Neuronal stem cell (in vitro differentiated cells): ENCODE measurements at regions not wholly inside any gene's neighbourhood (a gene's known extent, or its start where the extent isn't known, plus 50 kb on each side); places are given as distances from the start of the nearest gene placed in this dataset.
"Not testable (repeated sequence)": the region's sequence is repeated elsewhere in the genome, so short reads cannot be mapped to it uniquely, and the experiment has no call there.

ENCODE experiments used
- DNase-seq: peaks from one replicate; pipeline ENCODE4 v3.0.0-alpha.2; 2013; ENCODE audit warnings: low spot score
- H2AFZ ChIP-seq: one replicate; pipeline ENCODE4 v1.6.1; 2013; ENCODE audit warnings: mild to moderate bottlenecking, low read length, inconsistent platforms
- H2AK5ac ChIP-seq: 2 replicates; pipeline ENCODE4 v1.6.1; 2013; ENCODE audit warnings: low read depth, mild to moderate bottlenecking, inconsistent platforms, low read length, moderate library complexity, mixed read lengths
- H2BK120ac ChIP-seq: 2 replicates; pipeline ENCODE4 v1.6.1; 2013; ENCODE audit warnings: low read depth, mild to moderate bottlenecking, inconsistent platforms, low read length, moderate library complexity, mixed read lengths
- H2BK12ac ChIP-seq: one replicate; pipeline ENCODE4 v1.6.1; 2013; ENCODE audit warnings: low read length, inconsistent platforms
- H2BK15ac ChIP-seq: 2 replicates; pipeline ENCODE4 v1.6.1; 2013; ENCODE audit warnings: mild to moderate bottlenecking, low read length, inconsistent platforms, mixed read lengths
- H2BK5ac ChIP-seq: one replicate; pipeline ENCODE4 v1.6.1; 2013; ENCODE audit warnings: inconsistent platforms, mild to moderate bottlenecking, low read length, moderate library complexity
- H3K14ac ChIP-seq: one replicate; pipeline ENCODE4 v1.6.1; 2013; ENCODE audit warnings: low read length, inconsistent platforms
- H3K18ac ChIP-seq: 2 replicates; pipeline ENCODE4 v1.6.1; 2013; ENCODE audit warnings: low read length, inconsistent platforms
- H3K23ac ChIP-seq: 2 replicates; pipeline ENCODE4 v1.6.1; 2013; ENCODE audit warnings: low read depth, mild to moderate bottlenecking, mixed read lengths, low read length, inconsistent platforms; ENCODE audit not compliant: poor library complexity
- H3K27ac ChIP-seq: replicated peaks from 3 replicates; pipeline ENCODE4 v1.5.1; 2013; ENCODE audit warnings: low read length, inconsistent platforms
- H3K27me3 ChIP-seq, 3 experiments: 2 replicates each; pipeline ENCODE4 v1.6.1; 2013; ENCODE audit warnings: low read length in 3 of 3, mild to moderate bottlenecking in 2 of 3, inconsistent platforms in 1 of 3, low read depth in 1 of 3, mixed read lengths in 1 of 3, moderate library complexity in 1 of 3; ENCODE audit not compliant: control insufficient read depth in 3 of 3, insufficient read depth in 3 of 3
- H3K36me3 ChIP-seq, 2 donors: replicated peaks in 1 of 2; 2 replicates each; pipeline ENCODE4 v1.6.1; 2013; ENCODE audit warnings: low read length in 2 of 2; ENCODE audit not compliant: control insufficient read depth in 2 of 2, insufficient read depth in 2 of 2
- H3K4ac ChIP-seq: 2 replicates; pipeline ENCODE4 v1.6.1; 2013; ENCODE audit warnings: inconsistent platforms, mild to moderate bottlenecking, low read length, moderate library complexity
- H3K4me1 ChIP-seq, 2 donors: 1 replicate in 1 of 2; 2 replicates in 1 of 2; pipeline ENCODE4 v1.6.1; 2013; ENCODE audit warnings: low read length in 2 of 2, low read depth in 1 of 2; ENCODE audit not compliant: control insufficient read depth in 2 of 2, insufficient read depth in 1 of 2
- H3K4me2 ChIP-seq: one replicate; pipeline ENCODE4 v1.6.1; 2013; ENCODE audit warnings: mild to moderate bottlenecking, low read length, inconsistent platforms; ENCODE audit not compliant: insufficient read depth, poor library complexity, severe bottlenecking
- H3K4me3 ChIP-seq, 2 donors: 2 replicates each; pipeline ENCODE4 v1.5.1; 2013; ENCODE audit warnings: low read length in 2 of 2, mild to moderate bottlenecking in 2 of 2, inconsistent platforms in 1 of 2, moderate library complexity in 1 of 2
- H3K79me1 ChIP-seq: one replicate; pipeline ENCODE4 v1.6.1; 2013; ENCODE audit warnings: low read depth, mild to moderate bottlenecking, inconsistent platforms, low read length, moderate library complexity
- H3K9ac ChIP-seq: one replicate; pipeline ENCODE4 v1.6.1; 2013; ENCODE audit warnings: mild to moderate bottlenecking, low read depth, low read length, inconsistent platforms; ENCODE audit not compliant: poor library complexity
- H3K9me3 ChIP-seq, 2 donors: replicated peaks in 1 of 2; 2 replicates each; pipeline versions ENCODE3 to v1.6.1; 2013; ENCODE audit warnings: low read length in 2 of 2, mild to moderate bottlenecking in 2 of 2, inconsistent platforms in 1 of 2, low read depth in 1 of 2, mixed read lengths in 1 of 2, moderate library complexity in 1 of 2; ENCODE audit not compliant: control insufficient read depth in 2 of 2, insufficient read depth in 1 of 2
- H4K8ac ChIP-seq: one replicate; pipeline ENCODE4 v1.6.1; 2013; ENCODE audit warnings: low read depth, mild to moderate bottlenecking, inconsistent platforms, low read length, moderate library complexity
- H4K91ac ChIP-seq: one replicate; pipeline ENCODE4 v1.6.1; 2013; ENCODE audit warnings: low read length, low read depth, mild to moderate bottlenecking, inconsistent platforms; ENCODE audit not compliant: poor library complexity
- whole genome bisulfite sequencing, 2 donors: extraction: QIAGEN DNeasy Blood & Tissue Kit; methylation state at CpG; one replicate each; pipeline ENCODE4 v1.1.7; 2013; ENCODE audit warnings: missing lambda C conversion rate in 2 of 2, mixed read lengths in 1 of 2; ENCODE audit not compliant: insufficient read length in 2 of 2, insufficient replicate concordance in 1 of 2; ENCODE audit errors: extremely low coverage in 2 of 2; 5-methylcytosine and 5-hydroxymethylcytosine counted together

DNA sequence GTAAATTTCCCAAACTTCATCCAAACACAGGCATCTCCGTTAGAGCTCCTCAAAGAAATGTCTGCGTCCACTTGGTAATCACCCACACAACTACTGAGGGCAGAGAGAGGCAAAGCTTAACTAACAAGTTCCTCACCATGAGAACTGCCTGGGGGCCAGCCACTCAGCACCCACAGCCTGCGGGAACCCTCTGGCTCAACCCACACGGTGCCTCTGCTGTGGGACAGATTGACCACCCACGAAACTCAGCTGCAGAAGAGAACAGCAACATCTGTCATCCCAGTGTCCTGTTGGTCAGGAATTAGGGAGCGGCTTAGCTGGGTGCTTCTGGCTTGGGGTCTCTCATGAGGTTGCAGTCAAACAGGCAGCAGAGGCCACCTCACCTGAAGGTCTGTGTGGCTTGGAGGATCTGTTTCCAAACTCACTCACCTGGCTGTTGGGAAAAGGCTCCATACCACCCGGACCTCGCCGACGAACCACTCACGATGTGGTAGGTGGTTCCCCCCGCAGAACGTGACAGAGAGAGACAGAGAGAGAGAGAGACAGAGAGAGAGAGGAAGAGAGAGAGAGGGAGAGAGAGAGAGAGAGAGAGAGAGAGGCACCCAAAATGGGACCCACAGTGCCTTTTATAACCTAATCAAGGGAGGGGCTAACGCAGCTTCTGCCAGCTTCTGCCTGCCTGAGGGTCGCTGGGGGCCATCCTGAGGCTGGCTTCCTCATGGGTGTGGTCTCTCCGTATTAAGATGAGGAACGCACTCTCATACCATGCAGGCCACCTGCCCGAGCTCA lies 103.5 kb downstream of the OLFM1 start:
- H4K8ac ChIP-seq = no peak overlapping the region
- H3K18ac ChIP-seq = no peak overlapping the region
- no peak overlapping the region for H3K4me3 ChIP-seq
- no peak overlapping the region for H2BK15ac ChIP-seq
- no peak overlapping the region for H3K14ac ChIP-seq
- H2BK12ac ChIP-seq = no peak overlapping the region
- no peak overlapping the region for H2AFZ ChIP-seq
- peaks cover 0 to 2% of the 10 kb centered on the region in 2 donors for H3K9me3 ChIP-seq
- peaks cover 0 to 2% of the 10 kb centered on the region in 2 donors for H3K4me1 ChIP-seq
- H2AK5ac ChIP-seq = peak overlapping the region; percentile 74
- H3K27ac ChIP-seq = no peak overlapping the region
- no peak overlapping the region for H3K9ac ChIP-seq
- no peak overlapping the region for H4K91ac ChIP-seq
- H3K4ac ChIP-seq = no peak overlapping the region
- H2BK5ac ChIP-seq = no peak overlapping the region
- no peak overlapping the region for H2BK120ac ChIP-seq
- H3K23ac ChIP-seq = no peak overlapping the region
- no peaks in the 10 kb centered on the region for H3K36me3 ChIP-seq
- H3K4me2 ChIP-seq = no peak overlapping the region
- DNase-seq = no peak
- H3K79me1 ChIP-seq = no peaks in the 10 kb centered on the region
- H3K27me3 ChIP-seq = peaks cover 0 to 27% (median 0%) of the 10 kb centered on the region in 3 experiments
- no CpG with 5 or more reads among the region's 18 CpGs for WGBS, 2 donors

DNA sequence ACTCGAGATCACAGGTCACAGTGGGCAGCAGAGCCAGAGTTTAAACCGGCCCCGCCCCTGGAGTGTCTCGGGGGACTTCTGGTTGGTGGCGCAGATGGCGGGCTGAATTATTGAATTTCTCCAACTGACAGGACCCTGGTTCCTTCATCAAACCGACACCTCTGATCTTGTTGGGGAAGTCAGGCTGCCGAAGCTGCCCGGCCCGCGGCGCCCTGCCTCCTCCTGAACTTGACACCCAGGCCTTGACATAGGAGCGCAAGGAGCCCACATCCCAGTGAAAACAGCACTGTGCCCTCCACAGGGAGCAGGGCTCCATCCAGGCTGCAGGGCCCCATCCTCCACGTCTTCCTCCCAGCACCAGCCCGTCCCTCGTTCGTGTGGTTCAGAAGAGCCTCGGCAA lies 105.2 kb downstream of the OLFM1 start:
- Histone ChIP-seq H2AFZ (no peak overlapping the region), H3K4me1 (no peaks in the 10 kb centered on the region), H3K4me2 (no peak overlapping the region), H3K4ac (no peak overlapping the region), H3K36me3 (no peaks in the 10 kb centered on the region), H3K9me3 (peaks cover 0 to 2% of the 10 kb centered on the region in 2 donors), H4K91ac (no peak overlapping the region), H3K14ac (peak overlapping the region; percentile 97), H2BK5ac (no peak overlapping the region), H3K27me3 (peaks cover 0 to 12% (median 0%) of the 10 kb centered on the region in 3 experiments), H2BK120ac (no peak overlapping the region), H3K27ac (no peak overlapping the region), H3K4me3 (no peak overlapping the region), H2AK5ac (no peak overlapping the region), H3K18ac (no peak overlapping the region), H2BK12ac (no peak overlapping the region), H3K9ac (no peak overlapping the region), H4K8ac (no peak overlapping the region), H3K79me1 (no peaks in the 10 kb centered on the region), H3K23ac (peak overlapping the region; percentile 31), H2BK15ac (peak overlapping the region; percentile 33)
- no peak for DNase-seq
- WGBS, 2 donors = no CpG with 5 or more reads among the region's 18 CpGs

DNA sequence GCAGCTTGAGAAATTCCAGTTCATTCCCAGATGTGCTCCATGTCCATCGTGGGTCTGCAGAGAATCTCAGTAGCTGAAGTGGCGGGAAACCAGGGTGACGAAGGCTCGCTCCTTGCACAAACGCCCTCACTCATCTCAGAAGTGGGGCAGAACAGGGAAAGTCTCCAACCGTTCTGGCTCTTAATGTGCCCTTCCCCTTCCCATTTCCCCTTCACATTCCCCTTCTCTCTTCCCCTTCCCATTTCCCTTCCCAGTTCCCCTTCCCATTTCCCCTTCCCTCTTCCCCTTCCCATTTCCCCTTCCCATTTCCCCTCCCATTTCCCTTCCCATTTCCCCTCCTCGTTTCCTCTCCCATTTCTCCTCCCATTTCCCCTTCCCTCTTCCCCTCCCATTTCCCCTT lies 108.5 kb downstream of the OLFM1 start:
- not testable (repeated sequence) for H3K23ac ChIP-seq, H2AFZ ChIP-seq, H3K79me1 ChIP-seq, H3K27ac ChIP-seq, H3K4ac ChIP-seq, H4K91ac ChIP-seq, H3K4me2 ChIP-seq, H2BK5ac ChIP-seq, H3K4me1 ChIP-seq, H3K9me3 ChIP-seq, H2BK120ac ChIP-seq, H3K36me3 ChIP-seq, H2AK5ac ChIP-seq, DNase-seq, H3K14ac ChIP-seq, H2BK15ac ChIP-seq, H3K4me3 ChIP-seq, H2BK12ac ChIP-seq, H3K18ac ChIP-seq, H3K9ac ChIP-seq, H4K8ac ChIP-seq
- peaks cover 0 to 34% (median 0%) of the 10 kb centered on the region in 3 experiments for H3K27me3 ChIP-seq
- 100% methylated on average over 1 of the region's 7 CpGs; no CpG with 5 or more reads in 1 of the 2 donors for WGBS, 2 donors

DNA sequence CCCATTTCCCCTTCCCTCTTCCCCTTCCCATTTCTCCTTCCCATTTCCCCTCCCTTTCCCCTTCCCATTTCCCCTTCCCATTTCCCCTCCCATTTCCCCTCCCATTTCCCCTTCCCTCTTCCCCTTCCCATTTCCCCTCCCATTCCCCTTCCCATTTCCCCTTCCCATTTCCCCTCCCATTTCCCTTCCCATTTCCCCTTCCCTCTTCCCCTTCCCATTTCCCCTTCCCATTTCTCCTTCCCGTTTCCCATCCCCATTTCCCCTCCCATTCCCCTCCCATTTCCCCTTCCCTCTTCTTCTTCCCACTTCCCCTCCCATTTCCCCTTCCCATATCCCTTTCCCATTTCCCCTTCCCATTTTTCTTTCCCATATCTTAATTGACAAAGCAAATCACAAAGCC lies 109.0 kb downstream of the OLFM1 start:
- Histone ChIP-seq H3K14ac (no peak overlapping the region), H2BK15ac (no peak overlapping the region), H3K4me1 (no peaks in the 10 kb centered on the region), H2BK12ac (no peak overlapping the region), H3K36me3 (no peaks in the 10 kb centered on the region), H3K18ac (no peak overlapping the region), H3K27me3 (peaks cover 0 to 34% (median 0%) of the 10 kb centered on the region in 3 experiments), H3K23ac (no peak overlapping the region), H3K4me3 (no peak overlapping the region), H2AK5ac (no peak overlapping the region), H3K4ac (no peak overlapping the region), H2AFZ (no peak overlapping the region), H3K79me1 (no peaks in the 10 kb centered on the region), H4K91ac (no peak overlapping the region), H4K8ac (no peak overlapping the region), H2BK5ac (no peak overlapping the region), H3K4me2 (no peak overlapping the region), H3K9me3 (peaks cover 0 to 5% of the 10 kb centered on the region in 2 donors), H2BK120ac (no peak overlapping the region), H3K27ac (no peak overlapping the region), H3K9ac (no peak overlapping the region)
- no peak for DNase-seq
- 100% methylated on average over 1 of the region's 1 CpG for WGBS, 2 donors
